ENCODE measurements at regions not wholly inside any gene's neighbourhood (a gene's known extent, or its start where the extent isn't known, plus 50 kb on each side); places are given as distances from the start of the nearest gene placed in this dataset.

- Histone ChIP-seq H3K27ac (ENCODE audit: control insufficient read depth, insufficient read depth, low read length) (no peak overlapping the region), H3K9ac (ENCODE audit: control insufficient read depth, extremely low read depth, insufficient read depth, low read length) (no peak overlapping the region), H3K4me2 (ENCODE audit: control insufficient read depth, extremely low read depth, insufficient read depth, low read depth, low read length) (no peak overlapping the region), H2AFZ (ENCODE audit: control insufficient read depth, low read length) (no peak overlapping the region), H3K4me3 (ENCODE audit: control insufficient read depth in 2 of 3, extremely low read depth in 1 of 3, insufficient read depth in 2 of 3, low read depth in 1 of 3, low read length in 3 of 3) (no peak overlapping the region), H3K9me1 (ENCODE audit: control insufficient read depth, extremely low read depth, insufficient read depth, low read length) (no peaks in the 10 kb centered on the region), H4K20me1 (ENCODE audit: control insufficient read depth, extremely low read depth, insufficient read depth, low read length) (no peaks in the 10 kb centered on the region), H3K9me3 (ENCODE audit: control insufficient read depth, low read depth, low read length) (peaks cover 10% of the 10 kb centered on the region), H3K4me1 (ENCODE audit: control insufficient read depth, extremely low read depth, insufficient read depth, low read length) (no peaks in the 10 kb centered on the region), H3K79me2 (ENCODE audit: control insufficient read depth, insufficient read depth, low read length) (no peaks in the 10 kb centered on the region), H3K27me3 (ENCODE audit: control insufficient read depth, extremely low read depth, insufficient read depth, low read length) (no peaks in the 10 kb centered on the region), H3K36me3 (ENCODE audit: control insufficient read depth in 2 of 2, extremely low read depth in 1 of 2, insufficient read depth in 2 of 2, low read length in 2 of 2) (no peaks in the 10 kb centered on the region)
- no peak for DNase-seq (ENCODE audit: low read depth, low spot score)
- FAIRE-seq = no peak
- TF ChIP-seq CTCF (optimal IDR thresholded peaks at IDR 0.05 in 1 of 3, IDR thresholded peaks at IDR 0.05 in 1 of 3, conservative IDR thresholded peaks at IDR 0.05 in 1 of 3; ENCODE audit: extremely low read depth in 1 of 3, insufficient read depth in 2 of 3, low read length in 3 of 3) = no peak
- TF ChIP-seq EZH2 (IDR thresholded peaks at IDR 0.05; ENCODE audit: low read length) = no peak
- dilution Hi-C loops (cut with MboI; ENCODE audit: extremely low pct_ligation_motif_present, low sequenced_read_pairs) = no loop called here
Measured at GRCh38 chr10:131011936-131012640, 299.4 kb downstream of the TCERG1L start.

GRCh38 chr10:131012641-131012985 is 298.9 kb downstream of the TCERG1L start:
- dilution Hi-C loops (cut with MboI; ENCODE audit: extremely low pct_ligation_motif_present, low sequenced_read_pairs) = no loop called here
- Histone ChIP-seq H2AFZ (ENCODE audit: control insufficient read depth, low read length) (no peak overlapping the region), H3K27me3 (ENCODE audit: control insufficient read depth, extremely low read depth, insufficient read depth, low read length) (no peaks in the 10 kb centered on the region), H3K9ac (ENCODE audit: control insufficient read depth, extremely low read depth, insufficient read depth, low read length) (no peak overlapping the region), H3K36me3 (ENCODE audit: control insufficient read depth in 2 of 2, extremely low read depth in 1 of 2, insufficient read depth in 2 of 2, low read length in 2 of 2) (no peaks in the 10 kb centered on the region), H3K9me1 (ENCODE audit: control insufficient read depth, extremely low read depth, insufficient read depth, low read length) (no peaks in the 10 kb centered on the region), H3K27ac (ENCODE audit: control insufficient read depth, insufficient read depth, low read length) (no peak overlapping the region), H3K4me3 (ENCODE audit: control insufficient read depth in 2 of 3, extremely low read depth in 1 of 3, insufficient read depth in 2 of 3, low read depth in 1 of 3, low read length in 3 of 3) (no peak overlapping the region), H3K9me3 (ENCODE audit: control insufficient read depth, low read depth, low read length) (peaks cover 10% of the 10 kb centered on the region), H3K79me2 (ENCODE audit: control insufficient read depth, insufficient read depth, low read length) (no peaks in the 10 kb centered on the region), H3K4me2 (ENCODE audit: control insufficient read depth, extremely low read depth, insufficient read depth, low read depth, low read length) (no peak overlapping the region), H4K20me1 (ENCODE audit: control insufficient read depth, extremely low read depth, insufficient read depth, low read length) (no peaks in the 10 kb centered on the region), H3K4me1 (ENCODE audit: control insufficient read depth, extremely low read depth, insufficient read depth, low read length) (no peaks in the 10 kb centered on the region)
- no peak for TF ChIP-seq EZH2 (IDR thresholded peaks at IDR 0.05; ENCODE audit: low read length)
- TF ChIP-seq CTCF (optimal IDR thresholded peaks at IDR 0.05 in 1 of 3, IDR thresholded peaks at IDR 0.05 in 1 of 3, conservative IDR thresholded peaks at IDR 0.05 in 1 of 3; ENCODE audit: extremely low read depth in 1 of 3, insufficient read depth in 2 of 3, low read length in 3 of 3) = no peak
- no peak for DNase-seq (ENCODE audit: low read depth, low spot score)
- no peak for FAIRE-seq
